RPMI8226 (cell line): ENCODE measurements at regions not wholly inside any gene's neighbourhood (a gene's known extent, or its start where the extent isn't known, plus 50 kb on each side); places are given as distances from the start of the nearest gene placed in this dataset.

Source experiments
- DNase-seq: peaks from one replicate; pipeline ENCODE4 v3.0.0-alpha.2; 2015

DNA sequence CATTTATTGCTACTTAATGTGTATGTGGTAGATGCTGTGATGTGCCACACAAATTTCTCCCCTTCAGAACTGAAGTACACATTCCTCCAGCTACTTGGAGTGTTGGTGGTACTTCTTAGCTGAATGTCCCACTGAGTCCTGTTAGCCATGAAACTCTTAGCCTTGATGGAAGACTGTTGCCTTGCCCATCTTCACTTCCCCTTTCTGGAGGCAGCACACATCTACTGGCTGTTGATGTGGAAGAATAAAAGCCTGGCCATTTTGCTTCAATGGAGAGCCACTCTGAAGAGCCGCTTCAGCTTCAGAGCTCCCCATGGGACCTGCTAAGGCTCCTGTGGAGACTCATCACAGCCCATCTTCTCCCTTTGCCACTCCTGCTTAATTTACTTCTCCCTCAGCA, 157.7 kb upstream of the PITX2 start:
- DNase-seq, result no peak

DNA sequence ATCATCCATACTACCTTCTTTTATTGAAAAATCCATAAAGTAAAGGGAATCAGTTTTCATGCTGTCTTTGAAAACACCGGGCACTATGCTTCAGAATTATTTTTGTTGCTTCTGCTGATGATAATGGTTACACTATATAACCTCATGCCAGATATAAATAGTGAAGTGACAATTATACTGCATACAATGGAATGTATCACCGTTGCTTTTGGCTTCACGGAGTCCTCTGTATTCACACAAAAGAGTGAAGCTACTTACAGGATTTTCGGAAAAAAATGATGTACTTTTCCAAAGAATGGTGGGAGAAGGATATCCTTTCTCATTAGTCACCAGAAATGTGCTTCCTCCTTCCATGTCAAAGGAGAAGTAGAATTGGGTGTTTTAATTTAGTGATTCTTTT, 159.1 kb upstream of the PITX2 start:
- no peak for DNase-seq

DNA sequence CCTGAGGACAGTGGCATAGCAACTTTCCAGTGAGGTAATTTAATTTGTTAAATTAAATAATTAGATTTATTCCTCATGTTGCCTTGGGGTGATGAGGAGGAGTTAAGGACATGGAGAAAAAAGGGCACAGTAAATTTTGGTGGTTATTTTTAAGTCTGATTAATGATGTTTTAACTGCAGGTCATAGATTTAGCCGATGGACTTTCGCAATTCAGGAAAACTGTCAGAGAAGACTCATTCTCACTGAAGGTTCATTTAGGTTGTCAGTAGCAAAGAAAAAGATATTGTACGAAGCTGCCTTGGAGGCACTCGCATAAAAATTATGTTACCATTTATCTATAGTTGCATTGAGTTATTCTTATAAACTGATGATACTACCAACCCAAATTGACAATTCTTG, 164.2 kb upstream of the PITX2 start:
- DNase-seq, result no peak

DNA sequence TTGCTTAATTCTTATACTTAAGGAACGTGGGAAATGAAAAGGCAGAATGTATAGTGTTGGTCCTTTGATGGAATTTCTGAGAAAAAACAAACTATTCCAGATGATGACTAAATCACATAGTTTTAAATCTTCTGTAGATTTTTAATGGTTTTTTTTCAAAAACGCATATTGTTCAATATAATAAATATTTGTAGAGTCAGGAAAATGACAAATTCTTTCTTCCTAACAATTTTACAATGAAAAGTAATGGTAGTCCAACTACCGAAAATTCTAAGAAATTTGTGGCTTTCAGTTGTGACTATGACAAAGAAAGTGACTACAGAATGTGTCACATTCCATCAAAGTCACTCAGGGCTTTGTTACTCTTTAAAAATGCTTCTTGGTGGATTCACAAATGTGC, 164.8 kb upstream of the PITX2 start:
- DNase-seq, result no peak

- no peak for DNase-seq
Observed at GRCh38 chr4:110788302-110788701, 165.4 kb upstream of the PITX2 start.

- DNase-seq, result no peak
Observed at GRCh38 chr4:110792036-110792435, 169.2 kb upstream of the PITX2 start.

DNA sequence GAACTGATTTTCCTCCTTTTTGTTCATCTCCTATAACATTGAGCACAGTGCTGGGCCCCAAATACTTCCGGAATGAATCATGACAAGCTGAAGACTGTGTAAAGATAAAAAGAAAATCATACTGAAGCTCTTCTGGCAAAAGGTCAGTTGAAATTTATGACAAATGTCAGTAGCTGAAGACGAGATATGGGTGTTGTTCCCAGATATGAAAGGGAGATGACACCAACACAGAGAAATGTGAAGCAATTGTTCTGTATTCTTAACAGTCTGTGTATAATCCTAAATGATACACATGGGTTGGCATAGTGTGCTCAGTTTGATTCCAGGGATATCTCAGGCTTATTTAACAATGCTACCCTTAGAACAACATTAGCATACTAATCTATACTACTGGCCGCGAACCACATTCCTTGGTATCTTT, 170.5 kb upstream of the PITX2 start:
- DNase-seq, result no peak

GRCh38 chr4:110793890-110794554, 171.1 kb upstream of the PITX2 start:
- DNase-seq, result no peak

DNA sequence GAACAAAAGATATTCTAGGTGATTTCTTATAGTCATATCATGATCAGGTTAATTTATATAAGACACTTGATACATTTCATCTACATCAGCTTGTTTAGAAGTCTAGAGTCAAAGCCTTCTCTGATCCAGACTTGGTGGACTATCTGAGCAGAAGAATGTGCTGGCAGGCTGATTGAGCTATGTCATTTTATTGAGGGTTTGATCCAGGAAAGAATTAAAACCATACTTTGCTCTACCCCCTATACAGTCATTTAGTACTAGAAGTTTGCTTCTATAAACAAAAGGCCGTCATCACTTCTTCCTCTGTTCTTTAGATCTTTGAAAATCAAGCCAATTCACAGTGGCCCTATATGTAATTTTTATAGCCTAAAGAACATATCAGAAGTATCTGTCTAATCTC, 173.1 kb upstream of the PITX2 start:
- DNase-seq, result no peak

GRCh38 chr4:110797486-110797885, 174.6 kb upstream of the PITX2 start:
- DNase-seq, result no peak

DNA sequence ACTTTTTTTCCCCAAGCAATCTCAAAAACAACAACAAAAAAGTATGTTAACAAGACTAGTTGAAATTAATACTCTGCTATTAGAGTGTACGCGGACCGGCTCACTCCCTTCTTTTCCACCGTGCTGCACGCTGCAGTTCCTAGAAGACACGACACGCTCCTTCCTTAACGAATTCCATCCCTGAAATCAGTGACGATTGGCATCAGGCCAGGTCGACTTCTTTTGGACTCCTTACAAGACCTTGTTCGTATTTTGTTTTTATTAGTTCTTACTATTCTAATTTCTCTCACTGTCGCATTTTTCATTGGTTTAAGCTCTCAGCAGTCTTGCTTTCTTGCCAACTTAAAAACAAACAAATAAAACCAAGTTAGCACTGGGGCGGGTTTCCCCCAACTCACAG, 175.8 kb upstream of the PITX2 start:
- DNase-seq, result no peak

GRCh38 chr4:110799211-110799610, 176.3 kb upstream of the PITX2 start:
- no peak for DNase-seq

DNA sequence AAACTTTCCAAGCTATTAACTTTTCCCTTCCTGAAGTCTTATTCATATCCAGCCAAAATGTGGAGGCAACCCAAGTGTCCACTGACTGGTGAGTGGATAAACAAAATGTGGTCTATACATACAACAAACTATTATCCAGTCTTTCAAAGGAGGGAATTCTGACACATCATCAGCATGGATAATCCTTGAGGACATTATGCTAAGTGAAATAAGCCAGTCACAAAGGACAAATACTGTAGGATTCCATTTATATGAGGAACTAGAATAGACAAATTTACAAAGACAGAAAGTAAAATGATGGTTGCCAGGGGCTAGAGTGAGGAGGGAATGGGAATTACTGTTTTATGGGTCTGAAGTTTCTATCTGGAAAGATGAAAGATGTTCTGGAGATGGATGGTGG, 178.7 kb upstream of the PITX2 start:
- DNase-seq, result no peak

DNA sequence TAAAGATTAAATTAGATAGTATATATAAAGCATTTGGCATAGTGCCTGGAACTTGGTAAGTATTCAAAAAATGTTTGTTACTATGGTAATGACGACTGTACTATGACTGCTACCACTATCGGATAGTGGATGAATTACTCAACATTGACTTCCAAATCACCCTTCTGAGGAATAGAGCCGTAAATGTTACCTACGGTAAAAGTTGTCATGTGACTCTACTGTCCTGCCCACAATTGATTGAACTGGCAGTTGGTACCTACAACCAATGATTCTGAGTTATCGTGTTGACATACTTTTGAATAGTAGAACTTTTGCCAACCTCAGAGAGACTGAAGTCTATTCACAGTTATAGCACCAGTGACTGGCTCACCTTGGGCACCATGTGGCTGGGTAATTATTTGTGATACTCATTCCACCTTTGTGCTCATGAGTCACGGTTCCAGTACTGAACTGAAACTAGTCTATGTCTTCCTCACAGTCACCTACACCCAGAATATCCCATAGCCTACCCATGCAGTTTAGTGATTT, 185.5 kb upstream of the PITX2 start:
- DNase-seq, result no peak

- DNase-seq, result no peak
Observed at GRCh38 chr4:110815950-110816349, 193.1 kb upstream of the PITX2 start.

- no peak for DNase-seq
Observed at GRCh38 chr4:110816367-110816766, 193.5 kb upstream of the PITX2 start.

GRCh38 chr4:110821186-110821585, 198.3 kb upstream of the PITX2 start:
- no peak for DNase-seq

- DNase-seq, result no peak
Observed at GRCh38 chr4:110823251-110823650, 200.4 kb upstream of the PITX2 start.

DNA sequence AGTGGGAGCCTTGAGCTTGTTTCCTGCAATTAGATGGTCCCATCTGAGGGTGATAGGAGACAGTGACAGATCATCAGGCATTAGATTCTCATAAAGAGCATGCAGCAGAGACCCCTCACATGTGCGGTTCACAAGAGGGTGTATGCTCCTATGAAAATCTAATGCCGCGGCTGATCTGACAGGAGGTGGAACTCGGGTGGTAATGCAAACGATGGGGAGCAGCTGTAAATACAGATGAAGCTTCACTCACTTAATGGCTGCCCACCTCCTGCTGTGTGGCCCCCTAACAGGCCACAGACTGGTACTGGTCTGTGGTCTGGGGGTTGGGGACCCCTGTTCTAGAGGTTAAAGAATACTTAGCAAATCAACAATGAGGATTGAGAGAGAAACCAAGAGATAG, 201.5 kb upstream of the PITX2 start:
- no peak for DNase-seq

GRCh38 chr4:110826656-110827055, 203.8 kb upstream of the PITX2 start:
- DNase-seq, result no peak

DNA sequence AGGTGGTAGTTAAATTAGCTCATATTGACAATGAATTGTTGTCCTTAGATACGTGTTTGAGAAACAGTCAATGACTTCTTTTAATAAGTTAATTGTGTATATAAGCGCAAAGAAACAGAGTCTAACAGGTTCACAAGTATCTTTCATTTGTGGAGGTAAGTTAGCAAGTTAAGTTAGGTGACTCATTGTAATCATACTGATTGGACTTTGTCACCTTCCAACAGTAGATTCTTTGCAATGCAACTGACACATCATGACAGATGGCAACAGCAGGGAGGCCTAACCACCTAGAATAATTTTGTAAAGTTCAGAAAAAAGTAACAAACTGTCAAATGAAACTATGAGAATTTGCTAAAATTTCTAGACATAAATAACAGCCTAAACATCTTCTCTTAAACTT, 207.6 kb upstream of the PITX2 start:
- DNase-seq, result no peak

DNA sequence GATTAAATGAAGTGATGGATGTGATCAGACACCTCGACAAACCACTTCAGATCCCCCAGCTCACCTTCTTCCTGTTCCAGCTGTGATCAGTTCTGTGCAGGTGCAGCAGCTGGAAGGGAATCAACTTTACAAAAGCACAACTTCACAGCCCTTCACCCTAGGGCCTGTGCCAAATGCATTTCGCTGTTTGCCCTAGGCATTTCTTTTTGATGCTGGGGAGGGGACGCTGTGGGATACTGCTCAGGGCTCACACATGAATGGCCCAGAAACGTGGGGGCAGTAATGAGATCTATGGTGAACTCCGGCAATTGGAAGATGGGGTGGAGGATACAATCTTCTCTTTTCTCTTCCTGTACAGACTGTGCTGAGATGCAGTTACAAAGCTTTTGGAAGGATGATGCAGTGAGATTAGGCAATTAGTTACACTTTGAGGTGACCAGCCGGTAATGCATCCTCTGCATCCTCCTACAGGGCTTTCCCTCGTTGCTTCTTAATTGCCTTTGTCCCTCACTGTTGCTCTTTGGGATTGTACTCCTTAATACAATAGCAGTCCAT, 215.1 kb upstream of the PITX2 start:
- no peak for DNase-seq

- DNase-seq, result no peak
Observed at GRCh38 chr4:110840221-110840654, 217.4 kb upstream of the PITX2 start.

- DNase-seq, result no peak
Observed at GRCh38 chr4:110848787-110849186, 225.9 kb upstream of the PITX2 start.

- no peak for DNase-seq
Observed at GRCh38 chr4:110849461-110849860, 226.6 kb upstream of the PITX2 start.
